ENCODE measurements at regions not wholly inside any gene's neighbourhood (a gene's known extent, or its start where the extent isn't known, plus 50 kb on each side); places are given as distances from the start of the nearest gene placed in this dataset.

DNA sequence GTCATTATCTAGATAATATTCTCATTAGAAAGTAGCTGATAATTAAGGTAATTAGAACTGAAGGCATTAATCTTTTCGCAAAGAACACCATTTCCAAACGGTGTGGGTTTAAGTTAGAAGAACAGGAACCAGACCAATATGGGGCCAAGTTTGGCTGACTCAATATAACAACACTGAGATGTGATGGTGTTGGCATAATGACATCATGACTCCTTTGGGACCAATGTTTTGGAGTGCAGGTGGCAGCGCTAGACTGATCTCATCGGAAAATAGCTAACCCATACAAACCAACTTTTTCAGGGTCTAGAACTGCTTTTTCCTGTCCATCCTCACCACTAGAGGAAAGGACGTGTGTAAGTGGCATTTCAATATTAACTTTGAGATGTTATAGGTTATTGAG lies 1171.7 kb upstream of the ZEB2 start:
- ATAC-seq (ENCODE audit: low FRiP score) (no peak), DNase-seq (ENCODE audit: low spot score) (no peak)
- TF ChIP-seq, protein P1, sequence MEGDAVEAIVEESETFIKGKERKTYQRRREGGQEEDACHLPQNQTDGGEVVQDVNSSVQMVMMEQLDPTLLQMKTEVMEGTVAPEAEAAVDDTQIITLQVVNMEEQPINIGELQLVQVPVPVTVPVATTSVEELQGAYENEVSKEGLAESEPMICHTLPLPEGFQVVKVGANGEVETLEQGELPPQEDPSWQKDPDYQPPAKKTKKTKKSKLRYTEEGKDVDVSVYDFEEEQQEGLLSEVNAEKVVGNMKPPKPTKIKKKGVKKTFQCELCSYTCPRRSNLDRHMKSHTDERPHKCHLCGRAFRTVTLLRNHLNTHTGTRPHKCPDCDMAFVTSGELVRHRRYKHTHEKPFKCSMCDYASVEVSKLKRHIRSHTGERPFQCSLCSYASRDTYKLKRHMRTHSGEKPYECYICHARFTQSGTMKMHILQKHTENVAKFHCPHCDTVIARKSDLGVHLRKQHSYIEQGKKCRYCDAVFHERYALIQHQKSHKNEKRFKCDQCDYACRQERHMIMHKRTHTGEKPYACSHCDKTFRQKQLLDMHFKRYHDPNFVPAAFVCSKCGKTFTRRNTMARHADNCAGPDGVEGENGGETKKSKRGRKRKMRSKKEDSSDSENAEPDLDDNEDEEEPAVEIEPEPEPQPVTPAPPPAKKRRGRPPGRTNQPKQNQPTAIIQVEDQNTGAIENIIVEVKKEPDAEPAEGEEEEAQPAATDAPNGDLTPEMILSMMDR (IDR thresholded peaks at IDR 0.05) = no peak

- peak; percentile 61 for ATAC-seq (ENCODE audit: low FRiP score)
- DNase-seq (ENCODE audit: low spot score) = no peak
- TF ChIP-seq, protein P1 (IDR thresholded peaks at IDR 0.05) = no peak
Observed at GRCh38 chr2:145690183-145690778, 1170.4 kb upstream of the ZEB2 start.

- TF ChIP-seq, protein P1 (IDR thresholded peaks at IDR 0.05) = no peak
- DNase-seq (ENCODE audit: low spot score) = no peak
- ATAC-seq (ENCODE audit: low FRiP score) = no peak
Observed at GRCh38 chr2:145689277-145689676, 1169.4 kb upstream of the ZEB2 start.

DNA sequence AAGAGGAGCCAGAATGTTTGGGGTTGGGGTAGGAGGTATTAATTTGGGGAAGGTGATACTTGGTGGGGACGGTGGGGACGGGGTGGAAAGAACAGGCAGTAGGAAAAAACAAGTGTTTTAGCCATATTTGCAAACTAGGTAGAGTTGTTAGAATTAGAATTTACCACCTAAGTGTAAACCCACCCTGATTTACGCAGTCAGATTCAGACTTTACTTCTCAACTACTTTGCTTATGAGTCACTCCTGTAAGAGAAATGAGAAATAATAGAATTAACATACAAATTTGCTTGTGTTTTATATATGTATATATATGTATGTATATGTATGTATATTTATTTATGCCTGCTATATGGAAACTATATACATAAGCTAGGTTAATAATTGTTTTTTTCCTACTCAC lies 1168.2 kb upstream of the ZEB2 start:
- no peak for ATAC-seq (ENCODE audit: low FRiP score)
- no peak for DNase-seq (ENCODE audit: low spot score)

DNA sequence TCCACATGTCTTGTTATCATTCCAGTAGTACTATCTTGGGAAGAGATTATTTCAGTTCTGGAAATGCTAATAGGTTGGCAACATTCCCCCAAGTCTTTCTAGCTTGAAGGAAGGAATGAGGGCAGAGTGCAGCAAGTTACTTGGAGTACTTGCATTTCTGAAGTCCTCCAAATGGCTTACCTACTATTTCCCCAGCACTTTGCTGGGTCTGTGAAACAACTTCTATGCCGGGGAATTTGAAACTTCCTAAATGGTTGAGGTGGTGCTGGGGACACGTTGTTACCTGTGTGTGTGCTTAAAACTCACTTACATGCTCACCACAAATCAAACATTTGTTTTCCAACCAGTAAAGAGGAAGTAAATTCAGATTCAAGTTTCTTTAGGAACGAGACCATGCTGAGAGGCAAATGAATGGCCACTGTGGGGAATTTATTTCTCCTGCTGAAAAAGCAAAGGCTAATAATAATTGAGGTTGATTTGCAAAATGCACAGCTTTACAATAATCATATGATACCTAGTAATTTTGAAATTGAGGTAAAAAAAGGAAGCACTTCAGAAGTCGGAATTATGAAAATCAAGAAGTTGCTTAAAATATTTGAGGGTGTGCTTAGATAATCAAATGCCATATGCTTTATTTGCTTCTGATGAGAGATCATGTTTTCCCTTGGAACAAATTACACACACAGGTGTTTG lies 1167.7 kb upstream of the ZEB2 start:
- no peak for ATAC-seq (ENCODE audit: low FRiP score)

More for the DNA sequence above, 1168.2 kb upstream of the ZEB2 start:
- TF ChIP-seq, protein P1 (IDR thresholded peaks at IDR 0.05) = no peak

DNA sequence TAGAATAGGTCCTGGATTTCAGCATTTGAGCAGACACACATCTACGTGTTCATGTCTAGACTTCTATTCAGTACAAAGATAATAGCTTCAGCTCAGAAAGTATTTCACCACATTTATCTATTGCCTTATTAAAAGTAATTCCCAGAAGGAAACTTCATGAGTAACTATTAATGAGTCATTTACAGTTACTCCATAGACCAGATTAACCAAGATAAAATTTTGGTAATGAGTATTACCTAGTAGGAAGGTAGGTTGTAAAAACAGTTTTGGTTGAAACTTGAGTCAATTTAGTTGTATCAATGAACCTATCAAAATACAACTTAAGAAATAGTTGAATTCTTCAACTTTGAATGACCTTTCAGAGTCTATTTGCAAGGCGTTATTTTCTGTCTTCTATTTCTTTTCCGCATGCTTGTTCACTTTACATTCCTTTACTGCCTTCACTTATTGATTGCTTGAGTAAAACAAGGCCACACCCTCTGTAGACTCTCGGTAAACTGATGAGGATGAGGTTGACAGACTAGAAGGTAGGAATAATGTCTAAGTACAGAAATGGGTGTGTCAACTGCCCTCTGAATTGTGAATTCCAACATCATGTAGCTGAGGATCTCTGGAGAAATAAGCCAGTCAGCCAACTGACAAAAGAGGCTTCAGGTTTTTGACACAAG lies 1165.6 kb upstream of the ZEB2 start:
- TF ChIP-seq, protein P1 (IDR thresholded peaks at IDR 0.05) = no peak
- peak; percentile 60 for ATAC-seq (ENCODE audit: low FRiP score)
- DNase-seq (ENCODE audit: low spot score) = no peak

More for the DNA sequence above, 1167.7 kb upstream of the ZEB2 start:
- no peak for DNase-seq (ENCODE audit: low spot score)
- TF ChIP-seq, protein P1 (IDR thresholded peaks at IDR 0.05) = no peak

Data from omental fat pad (tissue), 3 donors.